Liver (tissue), 8 donors: ENCODE measurements at regions not wholly inside any gene's neighbourhood (a gene's known extent, or its start where the extent isn't known, plus 50 kb on each side); places are given as distances from the start of the nearest gene placed in this dataset.

Experiments
- DNase-seq: peaks from one replicate; pipeline ENCODE4 v3.0.0-alpha.2; 2017; ENCODE audit warnings: low spot score
- H3K27ac ChIP-seq, 2 donors: one replicate each; pipeline ENCODE4 v1.7.0; 2013; ENCODE audit warnings: inconsistent platforms in 2 of 2, low read length in 2 of 2, control low read depth in 1 of 2, low read depth in 1 of 2, mild to moderate bottlenecking in 1 of 2
- H3K27me3 ChIP-seq, 4 donors: one replicate each; pipeline versions ENCODE4 v1.6.1 to v1.7.0; 2013; ENCODE audit warnings: low read length in 3 of 4, inconsistent platforms in 1 of 4, mild to moderate bottlenecking in 1 of 4, moderate library complexity in 1 of 4; ENCODE audit not compliant: control insufficient read depth in 4 of 4, insufficient read depth in 4 of 4
- H3K36me3 ChIP-seq, 4 donors: one replicate each; pipeline versions ENCODE4 v1.6.1 to v1.7.0; 2013; ENCODE audit warnings: low read length in 3 of 4, mild to moderate bottlenecking in 3 of 4, low read depth in 1 of 4, moderate library complexity in 1 of 4; ENCODE audit not compliant: control insufficient read depth in 4 of 4, insufficient read depth in 3 of 4
- H3K4me1 ChIP-seq, 4 donors: one replicate each; pipeline versions ENCODE4 v1.6.1 to v1.7.0; 2013; ENCODE audit warnings: low read length in 3 of 4, mild to moderate bottlenecking in 3 of 4, moderate library complexity in 1 of 4; ENCODE audit not compliant: control insufficient read depth in 4 of 4, insufficient read depth in 4 of 4
- H3K4me3 ChIP-seq, 3 donors: one replicate each; pipeline versions ENCODE4 v1.6.1 to v1.7.0; 2013; ENCODE audit warnings: low read length in 3 of 3, control low read depth in 1 of 3, low read depth in 1 of 3, mild to moderate bottlenecking in 1 of 3
- H3K9ac ChIP-seq, 2 donors: one replicate each; pipeline ENCODE4 v1.7.0; 2013; ENCODE audit warnings: low read length in 2 of 2, mild to moderate bottlenecking in 2 of 2, moderate library complexity in 2 of 2, control low read depth in 1 of 2, low read depth in 1 of 2
- H3K9me3 ChIP-seq, 4 donors: one replicate each; pipeline versions ENCODE4 v1.6.1 to v1.7.0; 2013; ENCODE audit warnings: low read length in 3 of 4; ENCODE audit not compliant: control insufficient read depth in 4 of 4
- EGR1 ChIP-seq, 2 donors: IDR thresholded peaks; 2 replicates each; pipeline ENCODE4 v1.6.1; 2016 to 2018; ENCODE audit warnings: antibody characterized with exemption in 2 of 2, low read depth in 2 of 2
- FOXA1 ChIP-seq: IDR thresholded peaks from 2 replicates; pipeline ENCODE4 v1.6.1; 2016; ENCODE audit warnings: antibody characterized with exemption
- FOXA2 ChIP-seq: IDR thresholded peaks from 2 replicates; pipeline ENCODE4 v1.6.1; 2016; ENCODE audit warnings: antibody characterized with exemption
- HNF4A ChIP-seq, 2 donors: conservative IDR thresholded peaks; 2 replicates each; pipeline ENCODE4 v1.6.1; 2016; ENCODE audit warnings: antibody characterized with exemption in 2 of 2, mild to moderate bottlenecking in 2 of 2
- HNF4G ChIP-seq: IDR thresholded peaks from 2 replicates; pipeline ENCODE4 v1.6.1; 2016; ENCODE audit warnings: antibody characterized with exemption
- JUND ChIP-seq, 2 donors: IDR thresholded peaks; 2 replicates each; pipeline ENCODE4 v1.6.1; 2016; ENCODE audit warnings: antibody characterized with exemption in 2 of 2
- NR2F2 ChIP-seq: IDR thresholded peaks from 2 replicates; pipeline ENCODE4 v1.6.1; 2016; ENCODE audit warnings: antibody characterized with exemption
- RAD21 ChIP-seq, 2 donors: IDR thresholded peaks; 2 replicates each; pipeline ENCODE4 v1.6.1; 2016; ENCODE audit warnings: antibody characterized with exemption in 2 of 2, mild to moderate bottlenecking in 2 of 2
- SP1 ChIP-seq: IDR thresholded peaks from 2 replicates; pipeline ENCODE4 v1.6.1; 2018; ENCODE audit warnings: antibody characterized with exemption, mild to moderate bottlenecking
- TAF1 ChIP-seq: conservative IDR thresholded peaks from 2 replicates; pipeline ENCODE4 v1.6.1; 2016; ENCODE audit warnings: antibody characterized with exemption, mild to moderate bottlenecking
- YY1 ChIP-seq: IDR thresholded peaks from 2 replicates; pipeline ENCODE4 v1.6.1; 2016; ENCODE audit warnings: antibody characterized with exemption, mild to moderate bottlenecking
- WGBS: extraction: QIAGEN DNeasy Blood & Tissue Kit; methylation state at CpG from one replicate; pipeline ENCODE4 v1.1.7; 2013; 5-methylcytosine and 5-hydroxymethylcytosine counted together
- TF ChIP-seq, protein P1 (sequence below): fragments of 150-350 bp; IDR thresholded peaks from 2 replicates; pipeline ENCODE4 v1.5.1; 2017; ENCODE audit warnings: improper control_type of control experiment, low read depth, low read length; ENCODE audit not compliant: missing input control
- TF ChIP-seq, protein P2 (sequence below): IDR thresholded peaks from 2 replicates; pipeline ENCODE4 v1.6.1; 2016; ENCODE audit warnings: antibody characterized with exemption, mild to moderate bottlenecking
- TF ChIP-seq, protein P3 (sequence below): IDR thresholded peaks from 2 replicates; pipeline ENCODE4 v1.6.1; 2016; ENCODE audit warnings: antibody characterized with exemption
- TF ChIP-seq, protein P4 (sequence below): IDR thresholded peaks from 2 replicates; pipeline ENCODE4 v1.6.1; 2016; ENCODE audit warnings: antibody characterized with exemption
- donor health status: healthy.
- donor health status: healthy.
- donor health status: healthy.
- donor health status: healthy.
- donor health status: healthy.

DNA sequence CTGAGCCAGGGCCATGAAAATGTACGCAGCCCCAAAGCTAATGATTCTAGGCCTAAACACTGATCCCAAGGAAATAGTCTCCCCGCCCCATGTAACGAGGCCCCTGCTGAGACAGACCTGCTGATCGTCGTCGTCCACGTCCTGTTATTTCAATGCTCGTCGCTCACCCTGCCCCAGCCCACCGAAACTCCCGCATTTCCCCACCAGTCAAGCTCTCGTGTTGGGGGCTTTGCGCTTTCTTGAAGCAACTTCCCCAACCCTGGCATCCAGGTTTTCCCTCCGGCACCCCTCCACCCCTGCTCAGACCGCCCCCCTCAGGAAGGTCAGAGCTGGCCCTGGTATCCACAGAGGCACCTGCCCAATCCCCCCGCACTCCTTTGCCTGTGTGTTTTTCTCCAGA, 58.8 kb upstream of the LINC01488 start:
- peaks cover 0 to 5% (median 0%) of the 10 kb centered on the region in 4 donors for H3K9me3 ChIP-seq
- H3K4me1 ChIP-seq: peaks cover 3 to 12% (median 10%) of the 10 kb centered on the region in 4 donors
- TF ChIP-seq HNF4A (conservative IDR thresholded peaks at IDR 0.05): no peak
- TF ChIP-seq JUND (IDR thresholded peaks at IDR 0.05): no peak
- TF ChIP-seq YY1: no peak
- TF ChIP-seq FOXA1: no peak
- no peak for TF ChIP-seq TAF1
- TF ChIP-seq RAD21 (IDR thresholded peaks at IDR 0.05): no peak
- TF ChIP-seq SP1: no peak
- TF ChIP-seq, protein P1, sequence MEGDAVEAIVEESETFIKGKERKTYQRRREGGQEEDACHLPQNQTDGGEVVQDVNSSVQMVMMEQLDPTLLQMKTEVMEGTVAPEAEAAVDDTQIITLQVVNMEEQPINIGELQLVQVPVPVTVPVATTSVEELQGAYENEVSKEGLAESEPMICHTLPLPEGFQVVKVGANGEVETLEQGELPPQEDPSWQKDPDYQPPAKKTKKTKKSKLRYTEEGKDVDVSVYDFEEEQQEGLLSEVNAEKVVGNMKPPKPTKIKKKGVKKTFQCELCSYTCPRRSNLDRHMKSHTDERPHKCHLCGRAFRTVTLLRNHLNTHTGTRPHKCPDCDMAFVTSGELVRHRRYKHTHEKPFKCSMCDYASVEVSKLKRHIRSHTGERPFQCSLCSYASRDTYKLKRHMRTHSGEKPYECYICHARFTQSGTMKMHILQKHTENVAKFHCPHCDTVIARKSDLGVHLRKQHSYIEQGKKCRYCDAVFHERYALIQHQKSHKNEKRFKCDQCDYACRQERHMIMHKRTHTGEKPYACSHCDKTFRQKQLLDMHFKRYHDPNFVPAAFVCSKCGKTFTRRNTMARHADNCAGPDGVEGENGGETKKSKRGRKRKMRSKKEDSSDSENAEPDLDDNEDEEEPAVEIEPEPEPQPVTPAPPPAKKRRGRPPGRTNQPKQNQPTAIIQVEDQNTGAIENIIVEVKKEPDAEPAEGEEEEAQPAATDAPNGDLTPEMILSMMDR: no peak
- TF ChIP-seq, protein P2, sequence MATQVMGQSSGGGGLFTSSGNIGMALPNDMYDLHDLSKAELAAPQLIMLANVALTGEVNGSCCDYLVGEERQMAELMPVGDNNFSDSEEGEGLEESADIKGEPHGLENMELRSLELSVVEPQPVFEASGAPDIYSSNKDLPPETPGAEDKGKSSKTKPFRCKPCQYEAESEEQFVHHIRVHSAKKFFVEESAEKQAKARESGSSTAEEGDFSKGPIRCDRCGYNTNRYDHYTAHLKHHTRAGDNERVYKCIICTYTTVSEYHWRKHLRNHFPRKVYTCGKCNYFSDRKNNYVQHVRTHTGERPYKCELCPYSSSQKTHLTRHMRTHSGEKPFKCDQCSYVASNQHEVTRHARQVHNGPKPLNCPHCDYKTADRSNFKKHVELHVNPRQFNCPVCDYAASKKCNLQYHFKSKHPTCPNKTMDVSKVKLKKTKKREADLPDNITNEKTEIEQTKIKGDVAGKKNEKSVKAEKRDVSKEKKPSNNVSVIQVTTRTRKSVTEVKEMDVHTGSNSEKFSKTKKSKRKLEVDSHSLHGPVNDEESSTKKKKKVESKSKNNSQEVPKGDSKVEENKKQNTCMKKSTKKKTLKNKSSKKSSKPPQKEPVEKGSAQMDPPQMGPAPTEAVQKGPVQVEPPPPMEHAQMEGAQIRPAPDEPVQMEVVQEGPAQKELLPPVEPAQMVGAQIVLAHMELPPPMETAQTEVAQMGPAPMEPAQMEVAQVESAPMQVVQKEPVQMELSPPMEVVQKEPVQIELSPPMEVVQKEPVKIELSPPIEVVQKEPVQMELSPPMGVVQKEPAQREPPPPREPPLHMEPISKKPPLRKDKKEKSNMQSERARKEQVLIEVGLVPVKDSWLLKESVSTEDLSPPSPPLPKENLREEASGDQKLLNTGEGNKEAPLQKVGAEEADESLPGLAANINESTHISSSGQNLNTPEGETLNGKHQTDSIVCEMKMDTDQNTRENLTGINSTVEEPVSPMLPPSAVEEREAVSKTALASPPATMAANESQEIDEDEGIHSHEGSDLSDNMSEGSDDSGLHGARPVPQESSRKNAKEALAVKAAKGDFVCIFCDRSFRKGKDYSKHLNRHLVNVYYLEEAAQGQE: no peak
- TF ChIP-seq HNF4G: no peak
- TF ChIP-seq, protein P3, sequence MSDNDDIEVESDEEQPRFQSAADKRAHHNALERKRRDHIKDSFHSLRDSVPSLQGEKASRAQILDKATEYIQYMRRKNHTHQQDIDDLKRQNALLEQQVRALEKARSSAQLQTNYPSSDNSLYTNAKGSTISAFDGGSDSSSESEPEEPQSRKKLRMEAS: no peak
- no peak for TF ChIP-seq EGR1 (IDR thresholded peaks at IDR 0.05; ENCODE audit: low read depth in 2 of 2)
- no peak for TF ChIP-seq NR2F2
- no peak for TF ChIP-seq FOXA2
- TF ChIP-seq, protein P4, sequence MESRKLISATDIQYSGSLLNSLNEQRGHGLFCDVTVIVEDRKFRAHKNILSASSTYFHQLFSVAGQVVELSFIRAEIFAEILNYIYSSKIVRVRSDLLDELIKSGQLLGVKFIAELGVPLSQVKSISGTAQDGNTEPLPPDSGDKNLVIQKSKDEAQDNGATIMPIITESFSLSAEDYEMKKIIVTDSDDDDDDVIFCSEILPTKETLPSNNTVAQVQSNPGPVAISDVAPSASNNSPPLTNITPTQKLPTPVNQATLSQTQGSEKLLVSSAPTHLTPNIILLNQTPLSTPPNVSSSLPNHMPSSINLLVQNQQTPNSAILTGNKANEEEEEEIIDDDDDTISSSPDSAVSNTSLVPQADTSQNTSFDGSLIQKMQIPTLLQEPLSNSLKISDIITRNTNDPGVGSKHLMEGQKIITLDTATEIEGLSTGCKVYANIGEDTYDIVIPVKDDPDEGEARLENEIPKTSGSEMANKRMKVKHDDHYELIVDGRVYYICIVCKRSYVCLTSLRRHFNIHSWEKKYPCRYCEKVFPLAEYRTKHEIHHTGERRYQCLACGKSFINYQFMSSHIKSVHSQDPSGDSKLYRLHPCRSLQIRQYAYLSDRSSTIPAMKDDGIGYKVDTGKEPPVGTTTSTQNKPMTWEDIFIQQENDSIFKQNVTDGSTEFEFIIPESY: no peak
- no peak overlapping the region for H3K4me3 ChIP-seq
- H3K9ac ChIP-seq: no peak overlapping the region
- no peak for DNase-seq
- no peak overlapping the region for H3K27ac ChIP-seq
- 96% methylated on average over 16 of the region's 16 CpGs for WGBS
- H3K36me3 ChIP-seq: no peaks in the 10 kb centered on the region
- no peaks in the 10 kb centered on the region for H3K27me3 ChIP-seq

DNA sequence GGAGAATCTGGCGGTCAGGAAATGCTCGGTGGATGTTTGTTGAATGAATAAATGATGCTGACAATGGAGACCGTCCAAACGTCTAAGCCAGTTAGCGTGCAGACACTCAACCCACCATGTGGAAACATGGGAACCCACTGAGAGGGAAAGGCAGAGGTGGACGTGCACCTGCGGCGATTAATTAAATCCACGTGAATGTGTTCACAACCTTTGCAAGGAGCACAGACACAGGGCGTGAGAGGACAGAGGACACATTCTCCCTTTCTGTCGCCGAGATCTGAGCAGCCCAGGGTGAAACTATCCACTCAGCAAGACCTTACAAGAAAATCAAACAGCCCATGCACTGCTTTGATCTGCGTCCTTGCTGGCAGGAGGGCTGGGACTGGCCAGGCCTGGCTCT, 58.3 kb upstream of the LINC01488 start:
- DNase-seq: no peak
- Histone ChIP-seq H3K9me3 (peaks cover 0 to 5% (median 0%) of the 10 kb centered on the region in 4 donors), H3K27me3 (no peaks in the 10 kb centered on the region), H3K27ac (no peak overlapping the region), H3K36me3 (no peaks in the 10 kb centered on the region), H3K4me3 (no peak overlapping the region), H3K9ac (no peak overlapping the region), H3K4me1 (peaks cover 7 to 17% (median 15%) of the 10 kb centered on the region in 4 donors)
- TF ChIP-seq, protein P1: no peak
- TF ChIP-seq HNF4G (no peak), FOXA1 (no peak), HNF4A (conservative IDR thresholded peaks at IDR 0.05) (no peak), NR2F2 (no peak)
- TF ChIP-seq, protein P3: no peak
- WGBS: 96% methylated on average over 13 of the region's 13 CpGs
